IMR-90 (cell line): ENCODE measurements at regions not wholly inside any gene's neighbourhood (a gene's known extent, or its start where the extent isn't known, plus 50 kb on each side); places are given as distances from the start of the nearest gene placed in this dataset.

Experiments
- CEBPB ChIP-seq: IDR thresholded peaks from 2 replicates; pipeline ENCODE4 v1.6.1; 2012; ENCODE audit warnings: low read depth, low read length, improper control_type of control experiment
- CTCF ChIP-seq: conservative IDR thresholded peaks from 2 replicates; pipeline ENCODE4 v1.5.1; 2012; ENCODE audit warnings: mild to moderate bottlenecking, low read depth, low read length, improper control_type of control experiment
- ELK1 ChIP-seq: fragments of 150-350 bp; IDR thresholded peaks from 2 replicates; pipeline ENCODE4 v1.6.1; 2016; ENCODE audit warnings: low read depth, mild to moderate bottlenecking, low read length, moderate library complexity, borderline replicate concordance
- FOS ChIP-seq: fragments of 150-350 bp; IDR thresholded peaks from 2 replicates; pipeline ENCODE4 v1.6.1; 2016; ENCODE audit warnings: low read depth, low read length
- MAZ ChIP-seq: IDR thresholded peaks from 2 replicates; pipeline ENCODE4 v1.6.1; 2012; ENCODE audit warnings: low read depth, mild to moderate bottlenecking, low read length, improper control_type of control experiment, moderate library complexity, borderline replicate concordance
- MXI1 ChIP-seq: IDR thresholded peaks from 2 replicates; pipeline ENCODE4 v1.6.1; 2012; ENCODE audit warnings: low read depth, mild to moderate bottlenecking, low read length, moderate library complexity, borderline replicate concordance
- POLR2A ChIP-seq: IDR thresholded peaks from 2 replicates; pipeline ENCODE4 v1.6.1; 2012; ENCODE audit warnings: mild to moderate bottlenecking, low read depth, low read length
- RAD21 ChIP-seq: IDR thresholded peaks from 2 replicates; pipeline ENCODE4 v1.6.1; 2012; ENCODE audit warnings: low read length, improper control_type of control experiment
- RCOR1 ChIP-seq: IDR thresholded peaks from 2 replicates; pipeline ENCODE4 v1.6.1; 2012; ENCODE audit warnings: mild to moderate bottlenecking, low read length, improper control_type of control experiment; ENCODE audit not compliant: insufficient replicate concordance
- RFX5 ChIP-seq: IDR thresholded peaks from 2 replicates; pipeline ENCODE4 v1.8.0; 2012; ENCODE audit warnings: low read depth, mild to moderate bottlenecking, low read length, moderate library complexity
- USF2 ChIP-seq: fragments of 150-350 bp; IDR thresholded peaks from 2 replicates; pipeline ENCODE4 v1.6.1; 2017; ENCODE audit warnings: mild to moderate bottlenecking, antibody characterized with exemption, low read length, low read depth

- no peak for TF ChIP-seq CTCF
- TF ChIP-seq RAD21 = no peak
- no peak for TF ChIP-seq RFX5
- no peak for TF ChIP-seq FOS
- TF ChIP-seq MAZ = no peak
- no peak for TF ChIP-seq POLR2A
- no peak for TF ChIP-seq CEBPB
- no peak for TF ChIP-seq MXI1
- no peak for TF ChIP-seq RCOR1
- TF ChIP-seq USF2 = no peak
- no peak for TF ChIP-seq ELK1
These were observed 452.3 kb upstream of the GRID2 start for GRCh38 chr4:91851456-91851855.
